ENCODE measurements at regions not wholly inside any gene's neighbourhood (a gene's known extent, or its start where the extent isn't known, plus 50 kb on each side); places are given as distances from the start of the nearest gene placed in this dataset.

- H2AFZ ChIP-seq (ENCODE audit: low read length): no peak overlapping the region
- no peaks in the 10 kb centered on the region for H3K4me1 ChIP-seq (replicated peaks in 1 of 4; ENCODE audit: control insufficient read depth in 3 of 4, insufficient read depth in 4 of 4, low read length in 3 of 4)
- no peak overlapping the region for H4K91ac ChIP-seq (replicated peaks; ENCODE audit: insufficient read length, low read length)
- H3K23ac ChIP-seq (ENCODE audit: insufficient read length): no peak overlapping the region
- H3K36me3 ChIP-seq (ENCODE audit: control insufficient read depth in 2 of 4, insufficient read depth in 4 of 4, low read length in 3 of 4): no peaks in the 10 kb centered on the region
- CTCF ChIA-PET (ENCODE audit: partially characterized antibody): interaction anchor here (1.3 kb wide), 1 partner anchor 8 kb away, joined by 3 read pairs; no protein-coding TSS in a partner anchor
- WGBS, 2 experiments (ENCODE audit: extremely low coverage in 1 of 2, insufficient coverage in 1 of 2, insufficient read length in 1 of 2, insufficient replicate concordance in 2 of 2, low coverage in 1 of 2, low lambda C conversion rate in 2 of 2, missing lambda C conversion rate in 1 of 2): 85% methylated on average over 3 of the region's 3 CpGs; no CpG with 5 or more reads in 1 of the 2 experiments
- no peaks in the 10 kb centered on the region for H3K9me3 ChIP-seq (ENCODE audit: insufficient read depth in 2 of 2, low read depth in 1 of 2, low read length in 1 of 2)
- no peak overlapping the region for H4K8ac ChIP-seq (ENCODE audit: extremely low read depth, insufficient read depth, low read length)
- H3K9ac ChIP-seq (replicated peaks in 1 of 4; ENCODE audit: extremely low read depth in 1 of 4, low read depth in 3 of 4, low read length in 3 of 4): no peak overlapping the region
- H3K23me2 ChIP-seq (ENCODE audit: low read depth, low read length): peaks cover 2% of the 10 kb centered on the region; the same call in 1 of the 2 replicates
- no peak overlapping the region for H3K14ac ChIP-seq (ENCODE audit: insufficient read length)
- POLR2A ChIA-PET (ENCODE audit: partially characterized antibody): interaction anchor here (0.6 kb wide), 1 partner anchor 69 kb away, joined by 3 read pairs; no protein-coding TSS in a partner anchor
- no peak for FAIRE-seq
- H2BK5ac ChIP-seq (ENCODE audit: low read depth, low read length): no peak overlapping the region
- H2AK5ac ChIP-seq (ENCODE audit: low read depth, low read length): no peak overlapping the region
- no peak overlapping the region for H2BK15ac ChIP-seq (ENCODE audit: low read length)
- H3K27ac ChIP-seq (ENCODE audit: low read depth, low read length): no peak overlapping the region
- TF ChIP-seq ASH2L (IDR thresholded peaks at IDR 0.05; ENCODE audit: low read length) (no peak), GABPA (IDR thresholded peaks at IDR 0.05; ENCODE audit: borderline replicate concordance, insufficient read depth, low read length) (no peak), CTBP2 (IDR thresholded peaks at IDR 0.05; ENCODE audit: borderline replicate concordance, insufficient read depth, insufficient read length, low read length) (no peak), KDM1A (IDR thresholded peaks at IDR 0.05; ENCODE audit: borderline replicate concordance, low read length) (no peak), PHF8 (conservative IDR thresholded peaks at IDR 0.05; ENCODE audit: low read depth, low read length) (no peak)
- H4K5ac ChIP-seq (ENCODE audit: insufficient read length, low read depth, low read length): no peak overlapping the region
- H3K79me1 ChIP-seq (ENCODE audit: low read depth, low read length): no peaks in the 10 kb centered on the region
- H3K4me3 ChIP-seq (ENCODE audit: extremely low read depth in 1 of 4, insufficient read depth in 2 of 4, low read depth in 3 of 4, low read length in 4 of 4): no peak overlapping the region
- H4K20me1 ChIP-seq (replicated peaks in 1 of 2; ENCODE audit: control insufficient read depth in 1 of 2, insufficient read depth in 2 of 2, low read length in 2 of 2): no peaks in the 10 kb centered on the region
- no peak overlapping the region for H3K56ac ChIP-seq (replicated peaks; ENCODE audit: insufficient read length, low read depth, low read length)
- no peaks in the 10 kb centered on the region for H3K79me2 ChIP-seq (ENCODE audit: control insufficient read depth in 1 of 2, insufficient read depth in 2 of 2, low read length in 2 of 2)
- no peak overlapping the region for H2BK120ac ChIP-seq (replicated peaks; ENCODE audit: low read depth, low read length)
- H3K18ac ChIP-seq (ENCODE audit: extremely low read depth, low read length): no peak overlapping the region
- no peak for DNase-seq (ENCODE audit: low read depth in 1 of 2, low spot score in 2 of 2)
- H2BK20ac ChIP-seq (ENCODE audit: low read length): no peak overlapping the region
- H2BK12ac ChIP-seq (ENCODE audit: low read depth, low read length): no peak overlapping the region
- H3K4me2 ChIP-seq (ENCODE audit: insufficient read depth in 1 of 2, low read depth in 2 of 2, low read length in 2 of 2): no peak overlapping the region
- no peak overlapping the region for H3K4ac ChIP-seq (replicated peaks; ENCODE audit: insufficient read length, low read depth, low read length)
- H3K27me3 ChIP-seq (replicated peaks in 1 of 4; ENCODE audit: control insufficient read depth in 3 of 4, extremely low read depth in 1 of 4, insufficient read depth in 3 of 4, low read length in 3 of 4): no peaks in the 10 kb centered on the region; a peak in 1 of 7 replicates
Observed at GRCh38 chr7:26467541-26467940, 175.9 kb downstream of the SNX10 start.
